PFSK-1 (cell line): ENCODE measurements at regions not wholly inside any gene's neighbourhood (a gene's known extent, or its start where the extent isn't known, plus 50 kb on each side); places are given as distances from the start of the nearest gene placed in this dataset.

ENCODE experiments used
- POLR2AphosphoS5 ChIP-seq: IDR thresholded peaks from 2 replicates; pipeline ENCODE4 v1.6.1; 2012; ENCODE audit warnings: low read depth, mild to moderate bottlenecking, control low read depth, low read length, moderate library complexity
- SIN3A ChIP-seq: IDR thresholded peaks from 2 replicates; pipeline ENCODE4 v1.6.1; 2012; ENCODE audit warnings: mild to moderate bottlenecking, low read length, moderate library complexity, borderline replicate concordance; ENCODE audit not compliant: insufficient read depth
- TAF1 ChIP-seq: IDR thresholded peaks from 2 replicates; pipeline ENCODE4 v1.6.1; 2012; ENCODE audit warnings: low read length, control low read depth, borderline replicate concordance; ENCODE audit not compliant: insufficient read depth
- TF ChIP-seq, protein P1 (sequence below), 2 experiments: IDR thresholded peaks; 2 replicates each; pipeline versions ENCODE4 v1.6.1 to v1.8.0; 2011 to 2012; ENCODE audit warnings: low read depth in 2 of 2, low read length in 2 of 2, control low read depth in 1 of 2, inconsistent platforms in 1 of 2, mild to moderate bottlenecking in 1 of 2, moderate library complexity in 1 of 2; ENCODE audit not compliant: insufficient read depth in 1 of 2

DNA sequence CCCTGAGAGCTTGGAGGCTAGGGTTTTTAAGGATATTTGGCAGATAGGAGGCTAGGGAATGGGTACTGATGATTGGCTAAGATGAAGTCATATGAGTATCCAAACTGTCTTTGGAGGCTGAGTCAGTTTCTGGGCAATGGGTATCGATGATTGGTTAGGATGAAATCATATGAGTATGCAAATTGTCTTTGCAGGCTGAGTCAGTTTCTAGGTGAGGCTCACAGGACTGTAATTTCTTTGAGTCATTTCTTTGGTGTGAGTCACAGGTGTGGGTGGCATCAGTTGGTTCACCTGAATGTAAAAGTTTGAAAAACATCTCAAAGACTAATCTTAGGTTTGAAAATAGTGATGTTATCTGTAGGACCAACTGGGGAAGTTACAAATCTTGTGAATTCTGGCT is 1068.0 kb downstream of the NR2F1-AS1 start:
- no peak for TF ChIP-seq SIN3A
- TF ChIP-seq, protein P1, sequence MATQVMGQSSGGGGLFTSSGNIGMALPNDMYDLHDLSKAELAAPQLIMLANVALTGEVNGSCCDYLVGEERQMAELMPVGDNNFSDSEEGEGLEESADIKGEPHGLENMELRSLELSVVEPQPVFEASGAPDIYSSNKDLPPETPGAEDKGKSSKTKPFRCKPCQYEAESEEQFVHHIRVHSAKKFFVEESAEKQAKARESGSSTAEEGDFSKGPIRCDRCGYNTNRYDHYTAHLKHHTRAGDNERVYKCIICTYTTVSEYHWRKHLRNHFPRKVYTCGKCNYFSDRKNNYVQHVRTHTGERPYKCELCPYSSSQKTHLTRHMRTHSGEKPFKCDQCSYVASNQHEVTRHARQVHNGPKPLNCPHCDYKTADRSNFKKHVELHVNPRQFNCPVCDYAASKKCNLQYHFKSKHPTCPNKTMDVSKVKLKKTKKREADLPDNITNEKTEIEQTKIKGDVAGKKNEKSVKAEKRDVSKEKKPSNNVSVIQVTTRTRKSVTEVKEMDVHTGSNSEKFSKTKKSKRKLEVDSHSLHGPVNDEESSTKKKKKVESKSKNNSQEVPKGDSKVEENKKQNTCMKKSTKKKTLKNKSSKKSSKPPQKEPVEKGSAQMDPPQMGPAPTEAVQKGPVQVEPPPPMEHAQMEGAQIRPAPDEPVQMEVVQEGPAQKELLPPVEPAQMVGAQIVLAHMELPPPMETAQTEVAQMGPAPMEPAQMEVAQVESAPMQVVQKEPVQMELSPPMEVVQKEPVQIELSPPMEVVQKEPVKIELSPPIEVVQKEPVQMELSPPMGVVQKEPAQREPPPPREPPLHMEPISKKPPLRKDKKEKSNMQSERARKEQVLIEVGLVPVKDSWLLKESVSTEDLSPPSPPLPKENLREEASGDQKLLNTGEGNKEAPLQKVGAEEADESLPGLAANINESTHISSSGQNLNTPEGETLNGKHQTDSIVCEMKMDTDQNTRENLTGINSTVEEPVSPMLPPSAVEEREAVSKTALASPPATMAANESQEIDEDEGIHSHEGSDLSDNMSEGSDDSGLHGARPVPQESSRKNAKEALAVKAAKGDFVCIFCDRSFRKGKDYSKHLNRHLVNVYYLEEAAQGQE (IDR thresholded peaks at IDR 0.05; ENCODE audit: insufficient read depth in 1 of 2, low read depth in 2 of 2, low read length in 2 of 2), result no peak
- TF ChIP-seq POLR2AphosphoS5, result no peak
- TF ChIP-seq TAF1, result no peak
